ENCODE measurements at regions not wholly inside any gene's neighbourhood (a gene's known extent, or its start where the extent isn't known, plus 50 kb on each side); places are given as distances from the start of the nearest gene placed in this dataset.
"Not testable (repeated sequence)": the region's sequence is repeated elsewhere in the genome, so short reads cannot be mapped to it uniquely, and the experiment has no call there.

- H3K4me1 ChIP-seq (ENCODE audit: insufficient read depth): no peaks in the 10 kb centered on the region
- H3F3A ChIP-seq (ENCODE audit: insufficient read depth): no peaks in the 10 kb centered on the region
- H3K9me3 ChIP-seq (ENCODE audit: low read depth): no peaks in the 10 kb centered on the region
- no peaks in the 10 kb centered on the region for H3K9me2 ChIP-seq (ENCODE audit: insufficient read depth)
- TF ChIP-seq EZH2phosphoT487 (IDR thresholded peaks at IDR 0.05; ENCODE audit: insufficient read depth, low read depth): no peak
- no peak for TF ChIP-seq EZH2 (IDR thresholded peaks at IDR 0.05; ENCODE audit: insufficient read depth, poor library complexity, severe bottlenecking)
- no peak for DNase-seq
- no peak overlapping the region for H2AFZ ChIP-seq
- H3K9ac ChIP-seq: no peak overlapping the region
- H3K79me2 ChIP-seq (ENCODE audit: insufficient read depth): no peaks in the 10 kb centered on the region
- no peak overlapping the region for H3K27ac ChIP-seq
- H3K4me2 ChIP-seq (ENCODE audit: unreplicated experiment): no peak overlapping the region
- H3K27me3 ChIP-seq (replicated peaks; ENCODE audit: insufficient read depth): no peaks in the 10 kb centered on the region
- no peak overlapping the region for H3K4me3 ChIP-seq
- 19 to 21% methylated on average over 2 of the region's 2 CpGs for WGBS, 2 experiments (ENCODE audit: low coverage in 1 of 2, low lambda C conversion rate in 2 of 2, missing lambda C conversion rate in 2 of 2)
- in situ Hi-C loops (cut with MboI): no loop called here
- no peaks in the 10 kb centered on the region for H4K20me1 ChIP-seq (ENCODE audit: insufficient read depth)
- H3K36me3 ChIP-seq (ENCODE audit: low read depth): no peaks in the 10 kb centered on the region
Observed at GRCh38 chr12:24668563-24668962, 280.3 kb downstream of the BCAT1 start.

GRCh38 chr12:24664161-24664880 is 284.6 kb downstream of the BCAT1 start:
- WGBS, 2 experiments (ENCODE audit: low coverage in 1 of 2, low lambda C conversion rate in 2 of 2, missing lambda C conversion rate in 2 of 2): 42 to 45% methylated on average over 9 of the region's 9 CpGs
- Histone ChIP-seq H3K9ac (no peak overlapping the region), H3K4me1 (ENCODE audit: insufficient read depth) (no peaks in the 10 kb centered on the region), H3K36me3 (ENCODE audit: low read depth) (no peaks in the 10 kb centered on the region), H3K4me3 (no peak overlapping the region), H3K9me2 (ENCODE audit: insufficient read depth) (no peaks in the 10 kb centered on the region), H3F3A (ENCODE audit: insufficient read depth) (no peaks in the 10 kb centered on the region), H3K9me3 (ENCODE audit: low read depth) (no peaks in the 10 kb centered on the region), H3K27me3 (replicated peaks; ENCODE audit: insufficient read depth) (no peaks in the 10 kb centered on the region), H3K4me2 (ENCODE audit: unreplicated experiment) (no peak overlapping the region), H3K27ac (no peak overlapping the region), H3K79me2 (ENCODE audit: insufficient read depth) (no peaks in the 10 kb centered on the region), H2AFZ (no peak overlapping the region), H4K20me1 (ENCODE audit: insufficient read depth) (no peaks in the 10 kb centered on the region)
- peak; percentile 5 for DNase-seq
- TF ChIP-seq EZH2 (IDR thresholded peaks at IDR 0.05; ENCODE audit: insufficient read depth, poor library complexity, severe bottlenecking) (no peak), EZH2phosphoT487 (IDR thresholded peaks at IDR 0.05; ENCODE audit: insufficient read depth, low read depth) (no peak)
- in situ Hi-C loops (cut with MboI): no loop called here

DNA sequence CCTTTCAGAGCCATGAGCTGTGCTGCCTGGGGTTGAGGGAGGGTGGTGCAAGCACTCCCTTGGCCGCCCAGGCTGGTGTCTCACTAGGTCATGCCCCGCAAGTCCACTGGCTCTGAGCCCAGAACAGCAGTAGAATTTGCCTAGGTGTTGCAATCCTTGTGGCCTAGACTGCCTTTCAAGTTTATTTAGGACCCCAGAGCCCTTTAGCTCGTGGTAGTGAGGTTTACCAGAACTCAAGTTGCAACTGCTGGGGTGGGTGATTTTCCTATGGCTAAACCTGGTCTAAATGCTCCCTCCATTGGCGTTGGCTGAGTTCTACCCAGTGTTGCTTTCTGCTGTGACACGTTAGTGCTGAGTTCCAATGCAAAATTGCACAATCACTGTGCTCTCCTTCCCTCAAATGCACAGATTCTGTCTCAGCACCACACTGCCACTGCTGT is 287.2 kb downstream of the BCAT1 start:
- Histone ChIP-seq H3K4me1 (ENCODE audit: insufficient read depth) (no peaks in the 10 kb centered on the region), H2AFZ (no peak overlapping the region), H3K9me2 (ENCODE audit: insufficient read depth) (no peaks in the 10 kb centered on the region), H3F3A (ENCODE audit: insufficient read depth) (no peaks in the 10 kb centered on the region), H3K79me2 (ENCODE audit: insufficient read depth) (no peaks in the 10 kb centered on the region), H3K27me3 (replicated peaks; ENCODE audit: insufficient read depth) (no peaks in the 10 kb centered on the region), H4K20me1 (ENCODE audit: insufficient read depth) (no peaks in the 10 kb centered on the region), H3K4me3 (no peak overlapping the region), H3K27ac (no peak overlapping the region), H3K9me3 (ENCODE audit: low read depth) (no peaks in the 10 kb centered on the region), H3K4me2 (ENCODE audit: unreplicated experiment) (no peak overlapping the region), H3K36me3 (ENCODE audit: low read depth) (no peaks in the 10 kb centered on the region), H3K9ac (no peak overlapping the region)
- TF ChIP-seq EZH2phosphoT487 (IDR thresholded peaks at IDR 0.05; ENCODE audit: insufficient read depth, low read depth) (no peak), EZH2 (IDR thresholded peaks at IDR 0.05; ENCODE audit: insufficient read depth, poor library complexity, severe bottlenecking) (no peak)
- WGBS, 2 experiments (ENCODE audit: low coverage in 1 of 2, low lambda C conversion rate in 2 of 2, missing lambda C conversion rate in 2 of 2): 10 to 22% methylated on average over 5 of the region's 5 CpGs
- in situ Hi-C loops (cut with MboI): no loop called here
- peak; percentile 8 for DNase-seq

DNA sequence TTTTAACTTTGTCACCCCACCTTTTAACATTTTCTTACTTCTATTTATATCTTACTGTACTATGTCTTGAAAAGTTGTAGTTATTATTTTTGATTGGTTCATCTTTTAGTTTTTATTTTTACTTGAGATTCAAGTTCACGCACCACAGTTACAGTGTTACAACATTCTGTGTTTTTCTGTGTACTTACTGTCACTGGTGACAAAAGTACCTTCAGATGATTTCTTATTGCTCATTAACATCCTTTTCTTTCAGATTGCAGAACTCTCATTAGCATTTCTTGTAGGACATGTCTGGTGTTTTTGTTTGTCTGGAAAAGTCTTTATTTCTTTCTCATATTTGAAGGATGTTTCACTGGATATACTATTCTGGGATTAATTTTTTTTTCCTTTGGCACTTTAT is 289.9 kb downstream of the BCAT1 start:
- Histone ChIP-seq H3K4me1 (ENCODE audit: insufficient read depth) (no peaks in the 10 kb centered on the region), H3K79me2 (ENCODE audit: insufficient read depth) (no peaks in the 10 kb centered on the region), H3K27ac (no peak overlapping the region), H3F3A (ENCODE audit: insufficient read depth) (no peaks in the 10 kb centered on the region), H2AFZ (no peak overlapping the region), H4K20me1 (ENCODE audit: insufficient read depth) (no peaks in the 10 kb centered on the region), H3K4me3 (no peak overlapping the region), H3K9ac (no peak overlapping the region), H3K4me2 (ENCODE audit: unreplicated experiment) (no peak overlapping the region), H3K27me3 (replicated peaks; ENCODE audit: insufficient read depth) (no peaks in the 10 kb centered on the region), H3K9me3 (ENCODE audit: low read depth) (no peaks in the 10 kb centered on the region), H3K36me3 (ENCODE audit: low read depth) (no peaks in the 10 kb centered on the region), H3K9me2 (ENCODE audit: insufficient read depth) (no peaks in the 10 kb centered on the region)
- in situ Hi-C loops (cut with MboI): no loop called here
- WGBS, 2 experiments (ENCODE audit: low coverage in 1 of 2, low lambda C conversion rate in 2 of 2, missing lambda C conversion rate in 2 of 2): 49 to 68% methylated on average over 1 of the region's 1 CpG
- DNase-seq: no peak
- TF ChIP-seq EZH2 (IDR thresholded peaks at IDR 0.05; ENCODE audit: insufficient read depth, poor library complexity, severe bottlenecking) (no peak), EZH2phosphoT487 (IDR thresholded peaks at IDR 0.05; ENCODE audit: insufficient read depth, low read depth) (no peak)

GRCh38 chr12:24654344-24654743 is 294.6 kb downstream of the BCAT1 start:
- H3K27ac ChIP-seq; H3K9ac ChIP-seq; DNase-seq; H3K27me3 ChIP-seq (replicated peaks; ENCODE audit: insufficient read depth); H3F3A ChIP-seq (ENCODE audit: insufficient read depth); H3K9me3 ChIP-seq (ENCODE audit: low read depth); H3K4me2 ChIP-seq (ENCODE audit: unreplicated experiment); H3K36me3 ChIP-seq (ENCODE audit: low read depth); H3K79me2 ChIP-seq (ENCODE audit: insufficient read depth); H4K20me1 ChIP-seq (ENCODE audit: insufficient read depth); H3K9me2 ChIP-seq (ENCODE audit: insufficient read depth); H3K4me3 ChIP-seq; H2AFZ ChIP-seq; in situ Hi-C loops (cut with MboI); H3K4me1 ChIP-seq (ENCODE audit: insufficient read depth): not testable (repeated sequence)
- 27 to 40% methylated on average over 4 of the region's 4 CpGs for WGBS, 2 experiments (ENCODE audit: low coverage in 1 of 2, low lambda C conversion rate in 2 of 2, missing lambda C conversion rate in 2 of 2)
